Stomach (tissue), 8 donors: ENCODE measurements at regions not wholly inside any gene's neighbourhood (a gene's known extent, or its start where the extent isn't known, plus 50 kb on each side); places are given as distances from the start of the nearest gene placed in this dataset.

ENCODE experiments used
- DNase-seq, 2 donors: peaks; one replicate each; pipeline versions ENCODE4 v3.0.0 to v3.0.0-alpha.2; 2013 to 2019
- H3K27ac ChIP-seq, 5 donors: fragments of 200-600 bp in 4 of 5; sonication (generic) in 4 of 5; one replicate each; pipeline ENCODE4 v1.5.1; 2013 to 2019; ENCODE audit warnings: mild to moderate bottlenecking in 1 of 5, moderate library complexity in 1 of 5
- H3K27me3 ChIP-seq, 3 donors: fragments of 200-600 bp; sonication (generic); one replicate each; pipeline ENCODE4 v1.5.1; 2017 to 2019; ENCODE audit warnings: mixed run types in 1 of 3
- H3K36me3 ChIP-seq, 4 donors: fragments of 200-600 bp; sonication (generic); 1 replicate in 3 of 4; 2 replicates in 1 of 4; pipeline ENCODE4 v1.5.1; 2016 to 2019
- H3K4me1 ChIP-seq, 4 donors: fragments of 200-600 bp; sonication (generic); one replicate each; pipeline ENCODE4 v1.5.1; 2016 to 2019
- H3K4me3 ChIP-seq, 4 donors: fragments of 200-600 bp; sonication (generic) in 3 of 4; one replicate each; pipeline ENCODE4 v1.5.1; 2016 to 2019; ENCODE audit warnings: mild to moderate bottlenecking in 1 of 4
- H3K9me3 ChIP-seq, 4 donors: fragments of 200-600 bp; sonication (generic); one replicate each; pipeline ENCODE4 v1.5.1; 2016 to 2019
- EP300 ChIP-seq: sonication (generic); formaldehyde crosslinking; IDR thresholded peaks from one replicate; pipeline ENCODE4 v1.6.1; 2017; ENCODE audit warnings: antibody characterized with exemption
- POLR2A ChIP-seq, 4 donors: fragments of 450-650 bp; IDR thresholded peaks; one replicate each; pipeline ENCODE4 v1.6.1; 2016; ENCODE audit warnings: antibody characterized with exemption in 4 of 4, control low read depth in 2 of 4, mild to moderate bottlenecking in 1 of 4, moderate library complexity in 1 of 4
- POLR2AphosphoS5 ChIP-seq, 3 donors: sonication (generic); formaldehyde crosslinking; IDR thresholded peaks; one replicate each; pipeline ENCODE4 v1.6.1; 2016; ENCODE audit warnings: antibody characterized with exemption in 3 of 3
- WGBS, 5 donors: extraction: QIAGEN DNeasy Blood & Tissue Kit in 3 of 5; methylation state at CpG; one replicate each; pipeline versions ENCODE4 v1.1.5 to v1.1.7; 2013 to 2018; 5-methylcytosine and 5-hydroxymethylcytosine counted together
- intact Hi-C: fragments of 100-400 bp; cut with DNase I; formaldehyde crosslinking; loops from one replicate; pipeline ENCODE4 v1.15.1; 2023; ENCODE audit warnings: low total_unique reads
- TF ChIP-seq, protein P1 (sequence below), 7 experiments: fragments of 450-650 bp in 4 of 7; fragments of 200-600 bp in 3 of 7; sonication (generic) in 3 of 7; IDR thresholded peaks; one replicate each; pipeline ENCODE4 v1.5.1; 2016 to 2019; ENCODE audit warnings: antibody characterized with exemption in 7 of 7, control low read depth in 2 of 7, mild to moderate bottlenecking in 1 of 7
- donor health status: healthy with polysubstance abuse.
- donor health status: Bipolar disorder and iron deficiency.
- donor health status: healthy.

- intact Hi-C loops: no loop called here
- no peak overlapping the region for H3K4me3 ChIP-seq
- WGBS, 5 donors: 33 to 47% (median 42%) methylated on average over 2 of the region's 2 CpGs
- H3K27me3 ChIP-seq: peaks cover 0 to 10% (median 0%) of the 10 kb centered on the region in 3 donors
- H3K36me3 ChIP-seq: no peaks in the 10 kb centered on the region
- TF ChIP-seq EP300 (no peak), POLR2A (IDR thresholded peaks at IDR 0.05) (no peak), POLR2AphosphoS5 (IDR thresholded peaks at IDR 0.05) (no peak)
- TF ChIP-seq, protein P1, sequence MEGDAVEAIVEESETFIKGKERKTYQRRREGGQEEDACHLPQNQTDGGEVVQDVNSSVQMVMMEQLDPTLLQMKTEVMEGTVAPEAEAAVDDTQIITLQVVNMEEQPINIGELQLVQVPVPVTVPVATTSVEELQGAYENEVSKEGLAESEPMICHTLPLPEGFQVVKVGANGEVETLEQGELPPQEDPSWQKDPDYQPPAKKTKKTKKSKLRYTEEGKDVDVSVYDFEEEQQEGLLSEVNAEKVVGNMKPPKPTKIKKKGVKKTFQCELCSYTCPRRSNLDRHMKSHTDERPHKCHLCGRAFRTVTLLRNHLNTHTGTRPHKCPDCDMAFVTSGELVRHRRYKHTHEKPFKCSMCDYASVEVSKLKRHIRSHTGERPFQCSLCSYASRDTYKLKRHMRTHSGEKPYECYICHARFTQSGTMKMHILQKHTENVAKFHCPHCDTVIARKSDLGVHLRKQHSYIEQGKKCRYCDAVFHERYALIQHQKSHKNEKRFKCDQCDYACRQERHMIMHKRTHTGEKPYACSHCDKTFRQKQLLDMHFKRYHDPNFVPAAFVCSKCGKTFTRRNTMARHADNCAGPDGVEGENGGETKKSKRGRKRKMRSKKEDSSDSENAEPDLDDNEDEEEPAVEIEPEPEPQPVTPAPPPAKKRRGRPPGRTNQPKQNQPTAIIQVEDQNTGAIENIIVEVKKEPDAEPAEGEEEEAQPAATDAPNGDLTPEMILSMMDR (IDR thresholded peaks at IDR 0.05): no peak
- H3K27ac ChIP-seq: no peak overlapping the region
- H3K4me1 ChIP-seq: no peaks in the 10 kb centered on the region
- DNase-seq: no peak
- H3K9me3 ChIP-seq: no peaks in the 10 kb centered on the region
Measured at GRCh38 chr1:147384804-147385203, 142.3 kb downstream of the CHD1L start.

DNA sequence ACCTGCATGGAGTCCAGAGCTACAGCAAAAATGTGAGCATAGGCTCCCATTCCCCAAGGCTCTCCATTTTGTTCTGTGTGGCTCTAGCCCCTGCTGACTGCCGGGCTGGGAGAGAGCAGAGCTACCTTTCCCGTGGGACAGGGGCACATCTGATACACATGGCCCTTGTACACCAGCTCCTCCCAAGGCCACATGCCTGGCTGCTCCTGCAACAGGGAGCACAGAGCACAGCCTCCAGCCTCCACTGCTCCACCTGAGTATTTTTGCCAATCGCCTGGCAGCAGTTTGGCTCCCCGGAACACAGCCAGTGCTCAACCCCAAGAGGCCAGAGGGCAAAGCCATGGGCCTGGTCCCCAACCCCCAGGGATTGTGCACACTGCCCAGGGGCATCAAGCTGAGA lies 146.5 kb downstream of the CHD1L start:
- intact Hi-C loops: no loop called here
- H3K27me3 ChIP-seq: peaks cover 0 to 10% (median 0%) of the 10 kb centered on the region in 3 donors
- no peak overlapping the region for H3K4me3 ChIP-seq
- 68 to 76% (median 74%) methylated on average over 4 of the region's 4 CpGs for WGBS, 5 donors
- no peak for DNase-seq
- TF ChIP-seq, protein P1 (IDR thresholded peaks at IDR 0.05): no peak
- TF ChIP-seq POLR2A (IDR thresholded peaks at IDR 0.05) (no peak), EP300 (no peak), POLR2AphosphoS5 (IDR thresholded peaks at IDR 0.05) (no peak)
- H3K27ac ChIP-seq: no peak overlapping the region
- H3K9me3 ChIP-seq: peaks cover 0 to 11% (median 2%) of the 10 kb centered on the region in 4 donors
- H3K36me3 ChIP-seq: no peaks in the 10 kb centered on the region
- no peaks in the 10 kb centered on the region for H3K4me1 ChIP-seq

DNA sequence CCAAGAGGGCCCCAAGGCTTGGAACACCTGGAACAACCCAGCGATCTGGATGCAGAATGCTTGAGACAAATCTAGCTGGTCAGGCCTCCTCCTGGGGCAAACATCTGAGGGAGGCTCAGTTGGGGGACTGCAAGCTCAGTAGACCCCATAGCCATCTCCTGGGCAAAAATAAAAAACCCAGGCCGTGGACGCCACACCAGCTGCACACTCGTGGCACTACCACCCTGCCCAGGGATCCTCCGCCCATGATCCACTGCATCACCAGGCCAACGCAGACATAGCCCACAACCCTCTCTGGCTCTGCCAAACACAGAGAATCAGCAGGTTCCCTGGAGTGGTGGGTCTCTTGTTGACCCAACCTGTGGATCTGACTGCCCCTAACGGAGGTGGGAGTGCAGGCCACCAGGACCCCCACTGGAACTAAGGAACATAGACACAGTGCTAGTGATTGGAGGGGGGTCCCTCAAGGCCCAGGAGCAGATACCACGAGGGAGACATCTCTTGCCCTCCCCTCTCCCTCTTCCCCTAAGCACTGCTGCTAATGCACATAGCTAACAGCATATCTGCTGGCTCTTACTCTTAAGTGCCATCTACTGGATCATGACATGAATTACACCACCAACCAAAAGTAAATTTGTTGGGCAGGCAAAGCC lies 147.2 kb downstream of the CHD1L start:
- H3K9me3 ChIP-seq: peaks cover 0 to 11% (median 2%) of the 10 kb centered on the region in 4 donors
- peak in 1 of 2 donors; percentile 68 for DNase-seq
- H3K36me3 ChIP-seq: no peaks in the 10 kb centered on the region
- H3K4me3 ChIP-seq: no peak overlapping the region
- intact Hi-C loops: no loop called here
- 61 to 81% (median 77%) methylated on average over 3 to 8 of the region's 8 CpGs for WGBS, 5 donors
- H3K27me3 ChIP-seq: peaks cover 0 to 10% (median 0%) of the 10 kb centered on the region in 3 donors
- no peak overlapping the region for H3K27ac ChIP-seq
- no peaks in the 10 kb centered on the region for H3K4me1 ChIP-seq
- TF ChIP-seq, protein P1 (IDR thresholded peaks at IDR 0.05): peak in 5 of 7 experiments; percentile 36 to 60 (median 47)
- TF ChIP-seq POLR2AphosphoS5 (IDR thresholded peaks at IDR 0.05): no peak

GRCh38 chr1:147390185-147390542 lies 147.7 kb downstream of the CHD1L start:
- no peak overlapping the region for H3K4me3 ChIP-seq
- DNase-seq: no peak
- H3K36me3 ChIP-seq: no peaks in the 10 kb centered on the region
- TF ChIP-seq POLR2AphosphoS5 (IDR thresholded peaks at IDR 0.05): no peak
- TF ChIP-seq EP300: no peak
- TF ChIP-seq, protein P1 (IDR thresholded peaks at IDR 0.05): peak in 1 of 7 experiments; percentile 2
- TF ChIP-seq POLR2A (IDR thresholded peaks at IDR 0.05): no peak
- H3K9me3 ChIP-seq: peaks cover 0 to 11% (median 2%) of the 10 kb centered on the region in 4 donors
- 17 to 29% (median 24%) methylated on average over 3 of the region's 3 CpGs for WGBS, 5 donors
- H3K27me3 ChIP-seq: peaks cover 0 to 10% (median 0%) of the 10 kb centered on the region in 3 donors
- intact Hi-C loops: no loop called here
- no peak overlapping the region for H3K27ac ChIP-seq
- H3K4me1 ChIP-seq: no peaks in the 10 kb centered on the region
